ENCODE measurements at regions not wholly inside any gene's neighbourhood (a gene's known extent, or its start where the extent isn't known, plus 50 kb on each side); places are given as distances from the start of the nearest gene placed in this dataset.

- TF ChIP-seq CREB1 (IDR thresholded peaks at IDR 0.05; ENCODE audit: low read depth) (no peak), ZBTB7A (IDR thresholded peaks at IDR 0.05; ENCODE audit: low read depth) (no peak), EGR1 (IDR thresholded peaks at IDR 0.05) (no peak), RAD21 (IDR thresholded peaks at IDR 0.05; ENCODE audit: low read depth) (no peak)
Observed at GRCh38 chr12:28110329-28110728, 79.9 kb upstream of the CCDC91 start.

GRCh38 chr12:28114488-28114887 is 75.8 kb upstream of the CCDC91 start:
- no peak for TF ChIP-seq YY1 (IDR thresholded peaks at IDR 0.05; ENCODE audit: low read depth)
- TF ChIP-seq ZBTB7A (IDR thresholded peaks at IDR 0.05; ENCODE audit: low read depth), result no peak
- TF ChIP-seq EGR1 (IDR thresholded peaks at IDR 0.05), result no peak
- TF ChIP-seq, protein P1, sequence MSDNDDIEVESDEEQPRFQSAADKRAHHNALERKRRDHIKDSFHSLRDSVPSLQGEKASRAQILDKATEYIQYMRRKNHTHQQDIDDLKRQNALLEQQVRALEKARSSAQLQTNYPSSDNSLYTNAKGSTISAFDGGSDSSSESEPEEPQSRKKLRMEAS (IDR thresholded peaks at IDR 0.05), result no peak
- no peak for TF ChIP-seq FOXM1 (IDR thresholded peaks at IDR 0.05; ENCODE audit: borderline replicate concordance, low read depth)

DNA sequence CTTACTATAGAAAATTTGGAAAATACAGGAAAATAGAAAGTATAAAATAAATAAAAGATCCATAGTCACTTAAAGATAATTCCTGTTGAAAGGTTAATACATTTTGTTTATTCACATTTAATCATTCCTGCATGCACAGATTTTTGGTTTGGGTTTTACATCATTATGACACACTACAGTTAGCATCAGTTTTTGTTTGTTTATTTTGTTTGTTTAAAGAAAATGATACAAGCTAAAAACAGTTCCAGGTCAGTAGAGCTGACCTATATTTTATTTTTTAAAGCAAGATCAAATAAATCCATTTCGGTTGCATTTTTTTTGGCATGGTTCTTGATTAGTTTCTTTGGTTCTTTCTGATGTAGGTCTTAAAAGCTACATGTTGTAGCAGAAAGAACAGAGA is 68.8 kb upstream of the CCDC91 start:
- TF ChIP-seq CREB1 (IDR thresholded peaks at IDR 0.05; ENCODE audit: low read depth), result no peak
- no peak for TF ChIP-seq REST (IDR thresholded peaks at IDR 0.05; ENCODE audit: low read depth)
- no peak for TF ChIP-seq ZBTB7A (IDR thresholded peaks at IDR 0.05; ENCODE audit: low read depth)
- TF ChIP-seq NFIC (IDR thresholded peaks at IDR 0.05), result no peak
- no peak for TF ChIP-seq EP300 (IDR thresholded peaks at IDR 0.05; ENCODE audit: borderline replicate concordance)
- TF ChIP-seq CEBPB (IDR thresholded peaks at IDR 0.05), result no peak
- TF ChIP-seq, protein P1 (IDR thresholded peaks at IDR 0.05), result no peak
- no peak for TF ChIP-seq EGR1 (IDR thresholded peaks at IDR 0.05)
- no peak for TF ChIP-seq YY1 (IDR thresholded peaks at IDR 0.05; ENCODE audit: low read depth)
- no peak for TF ChIP-seq TCF12 (IDR thresholded peaks at IDR 0.05; ENCODE audit: low read depth)
- TF ChIP-seq RAD21 (IDR thresholded peaks at IDR 0.05; ENCODE audit: low read depth), result no peak
- no peak for TF ChIP-seq TEAD4 (IDR thresholded peaks at IDR 0.05)
- TF ChIP-seq, protein P2, sequence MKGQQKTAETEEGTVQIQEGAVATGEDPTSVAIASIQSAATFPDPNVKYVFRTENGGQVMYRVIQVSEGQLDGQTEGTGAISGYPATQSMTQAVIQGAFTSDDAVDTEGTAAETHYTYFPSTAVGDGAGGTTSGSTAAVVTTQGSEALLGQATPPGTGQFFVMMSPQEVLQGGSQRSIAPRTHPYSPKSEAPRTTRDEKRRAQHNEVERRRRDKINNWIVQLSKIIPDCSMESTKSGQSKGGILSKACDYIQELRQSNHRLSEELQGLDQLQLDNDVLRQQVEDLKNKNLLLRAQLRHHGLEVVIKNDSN (IDR thresholded peaks at IDR 0.05), result no peak
- no peak for TF ChIP-seq TAF1 (IDR thresholded peaks at IDR 0.05; ENCODE audit: low read depth)
- no peak for TF ChIP-seq FOXM1 (IDR thresholded peaks at IDR 0.05; ENCODE audit: borderline replicate concordance, low read depth)

DNA sequence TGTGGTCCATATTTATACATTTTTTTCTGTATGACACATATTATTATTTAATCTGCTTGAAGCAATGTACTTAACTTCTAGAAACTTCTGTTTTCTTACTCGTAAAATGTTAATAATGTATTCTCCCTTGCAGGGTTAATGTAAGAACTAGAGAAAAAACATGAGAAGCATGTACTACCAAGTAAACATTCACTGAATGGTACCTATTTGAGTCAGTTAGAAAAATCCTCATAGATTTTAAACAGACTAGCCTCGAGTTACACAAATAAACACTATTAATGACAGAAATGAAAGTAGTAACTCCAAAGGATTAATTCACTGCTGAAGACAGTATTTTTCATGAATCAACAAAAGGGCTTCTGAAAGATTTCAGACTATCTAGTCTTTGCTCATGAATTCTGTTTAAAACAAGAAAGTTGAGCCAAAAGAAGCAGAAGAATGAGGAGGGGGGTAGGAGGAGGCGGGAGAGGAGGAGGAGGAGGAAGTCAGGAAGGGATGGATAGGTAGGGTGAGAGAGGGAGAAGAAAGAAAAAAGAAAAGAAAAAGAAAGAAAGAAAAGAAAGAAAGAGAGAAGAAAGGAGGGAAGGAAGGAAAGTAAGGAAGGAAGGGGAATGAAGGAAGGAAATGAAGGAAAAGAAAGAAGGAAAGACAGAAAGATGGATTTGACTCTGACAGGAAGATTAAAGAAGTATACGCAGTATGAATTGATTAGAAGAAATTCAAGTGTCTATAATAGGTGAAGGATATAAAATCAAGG is 68.2 kb upstream of the CCDC91 start:
- TF ChIP-seq NFIC (IDR thresholded peaks at IDR 0.05), result no peak
- TF ChIP-seq, protein P2 (IDR thresholded peaks at IDR 0.05), result no peak
- TF ChIP-seq CREB1 (IDR thresholded peaks at IDR 0.05; ENCODE audit: low read depth), result no peak
- no peak for TF ChIP-seq FOXM1 (IDR thresholded peaks at IDR 0.05; ENCODE audit: borderline replicate concordance, low read depth)
- no peak for TF ChIP-seq TEAD4 (IDR thresholded peaks at IDR 0.05)
- TF ChIP-seq TAF1 (IDR thresholded peaks at IDR 0.05; ENCODE audit: low read depth), result no peak
- no peak for TF ChIP-seq REST (IDR thresholded peaks at IDR 0.05; ENCODE audit: low read depth)
- no peak for TF ChIP-seq EGR1 (IDR thresholded peaks at IDR 0.05)
- no peak for TF ChIP-seq YY1 (IDR thresholded peaks at IDR 0.05; ENCODE audit: low read depth)
- no peak for TF ChIP-seq ZBTB7A (IDR thresholded peaks at IDR 0.05; ENCODE audit: low read depth)
- no peak for TF ChIP-seq TCF12 (IDR thresholded peaks at IDR 0.05; ENCODE audit: low read depth)
- TF ChIP-seq, protein P1 (IDR thresholded peaks at IDR 0.05), result no peak
- TF ChIP-seq CEBPB (IDR thresholded peaks at IDR 0.05), result no peak
- TF ChIP-seq RAD21 (IDR thresholded peaks at IDR 0.05; ENCODE audit: low read depth), result no peak
- TF ChIP-seq EP300 (IDR thresholded peaks at IDR 0.05; ENCODE audit: borderline replicate concordance), result no peak

DNA sequence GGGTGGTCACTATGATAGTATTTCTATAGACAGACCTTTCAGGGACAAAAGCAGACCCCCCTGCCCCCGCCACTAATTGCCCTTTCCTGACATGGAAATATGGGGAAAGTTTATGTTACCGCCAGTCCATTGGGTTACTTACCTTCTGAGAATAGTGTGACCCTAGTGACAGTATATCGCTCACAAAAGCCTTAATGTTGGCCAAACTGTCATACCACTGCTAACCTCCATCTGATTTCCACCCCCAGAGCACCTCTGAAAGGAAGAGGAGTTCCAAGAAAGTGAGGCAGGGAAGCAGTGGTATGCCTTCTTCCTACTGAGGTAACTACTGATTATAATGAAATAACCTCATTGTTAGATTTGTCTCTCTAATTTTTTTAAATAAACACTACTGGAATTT is 67.5 kb upstream of the CCDC91 start:
- no peak for TF ChIP-seq TCF12 (IDR thresholded peaks at IDR 0.05; ENCODE audit: low read depth)
- no peak for TF ChIP-seq EGR1 (IDR thresholded peaks at IDR 0.05)
- TF ChIP-seq, protein P1 (IDR thresholded peaks at IDR 0.05), result no peak
- no peak for TF ChIP-seq REST (IDR thresholded peaks at IDR 0.05; ENCODE audit: low read depth)
- no peak for TF ChIP-seq CEBPB (IDR thresholded peaks at IDR 0.05)
- no peak for TF ChIP-seq FOXM1 (IDR thresholded peaks at IDR 0.05; ENCODE audit: borderline replicate concordance, low read depth)
- TF ChIP-seq RAD21 (IDR thresholded peaks at IDR 0.05; ENCODE audit: low read depth), result no peak
- no peak for TF ChIP-seq NFIC (IDR thresholded peaks at IDR 0.05)
- no peak for TF ChIP-seq CREB1 (IDR thresholded peaks at IDR 0.05; ENCODE audit: low read depth)
- TF ChIP-seq EP300 (IDR thresholded peaks at IDR 0.05; ENCODE audit: borderline replicate concordance), result no peak
- TF ChIP-seq, protein P2 (IDR thresholded peaks at IDR 0.05), result no peak
- no peak for TF ChIP-seq YY1 (IDR thresholded peaks at IDR 0.05; ENCODE audit: low read depth)
- TF ChIP-seq ZBTB7A (IDR thresholded peaks at IDR 0.05; ENCODE audit: low read depth), result no peak
- no peak for TF ChIP-seq TAF1 (IDR thresholded peaks at IDR 0.05; ENCODE audit: low read depth)
- no peak for TF ChIP-seq TEAD4 (IDR thresholded peaks at IDR 0.05)

Data from Ishikawa (cell line).